ENCODE measurements at regions not wholly inside any gene's neighbourhood (a gene's known extent, or its start where the extent isn't known, plus 50 kb on each side); places are given as distances from the start of the nearest gene placed in this dataset.

DNA sequence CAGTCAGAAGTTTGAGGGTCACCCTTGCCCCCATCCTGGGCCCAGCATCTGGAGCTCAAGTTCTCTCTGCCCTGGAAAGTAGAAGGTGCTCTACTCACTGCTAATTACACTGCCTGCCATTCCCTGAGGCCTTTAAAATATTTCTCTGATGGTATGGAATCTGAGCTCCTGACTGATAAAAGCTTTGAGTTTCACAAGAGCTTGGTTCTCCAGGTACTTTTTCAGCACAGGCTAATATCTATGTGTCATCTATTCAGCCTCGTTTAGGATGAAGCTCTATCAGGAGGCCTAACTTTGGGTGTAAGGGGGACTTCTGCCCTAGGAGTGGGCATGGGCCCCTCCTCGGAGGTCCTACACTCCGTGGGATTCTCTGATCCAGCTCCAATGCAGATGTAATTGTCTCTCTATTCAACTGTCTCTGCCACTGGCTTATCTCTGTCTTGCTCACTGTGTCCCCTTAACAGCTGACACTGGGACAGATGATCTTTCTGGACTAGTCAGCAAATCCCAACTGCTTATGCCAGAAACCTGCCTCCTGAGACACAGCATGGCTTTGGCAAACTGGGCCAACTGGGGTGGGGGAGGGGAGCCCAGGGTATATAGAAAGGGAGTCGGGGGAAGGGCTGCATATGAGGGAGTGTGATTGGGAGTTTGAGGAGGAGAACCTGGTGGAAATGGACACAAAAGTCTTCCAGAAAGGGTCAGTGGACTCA is 104.2 kb upstream of the GADD45A start:
- ChIA-PET SMC1A (ENCODE audit: uncharacterized antibody, unreplicated experiment) (interaction anchor here (1.3 to 1.9 kb wide), 2 partner anchors 10 to 12 kb away, joined by 3 to 8 read pairs; no protein-coding TSS in a partner anchor), CTCF (interaction anchor here (1.1 to 1.8 kb wide), 3 partner anchors 18 to 45 kb away, joined by 3 to 7 read pairs (median 3); no protein-coding TSS in a partner anchor), POLR2A (interaction anchor here (0.6 kb wide), 1 partner anchor 147 kb away, joined by 3 read pairs; no protein-coding TSS in a partner anchor), RAD21 (ENCODE audit: unreplicated experiment) (interaction anchor here (1.0 kb wide), 1 partner anchor 19 kb away, joined by 3 read pairs; no protein-coding TSS in a partner anchor)
- no peak for TF ChIP-seq CBX5 (IDR thresholded peaks at IDR 0.05; ENCODE audit: low read depth)
- no peak for TF ChIP-seq SUZ12 (IDR thresholded peaks at IDR 0.05; ENCODE audit: unreplicated experiment)
- TF ChIP-seq HDGF (IDR thresholded peaks at IDR 0.05): no peak
- TF ChIP-seq, protein P1, sequence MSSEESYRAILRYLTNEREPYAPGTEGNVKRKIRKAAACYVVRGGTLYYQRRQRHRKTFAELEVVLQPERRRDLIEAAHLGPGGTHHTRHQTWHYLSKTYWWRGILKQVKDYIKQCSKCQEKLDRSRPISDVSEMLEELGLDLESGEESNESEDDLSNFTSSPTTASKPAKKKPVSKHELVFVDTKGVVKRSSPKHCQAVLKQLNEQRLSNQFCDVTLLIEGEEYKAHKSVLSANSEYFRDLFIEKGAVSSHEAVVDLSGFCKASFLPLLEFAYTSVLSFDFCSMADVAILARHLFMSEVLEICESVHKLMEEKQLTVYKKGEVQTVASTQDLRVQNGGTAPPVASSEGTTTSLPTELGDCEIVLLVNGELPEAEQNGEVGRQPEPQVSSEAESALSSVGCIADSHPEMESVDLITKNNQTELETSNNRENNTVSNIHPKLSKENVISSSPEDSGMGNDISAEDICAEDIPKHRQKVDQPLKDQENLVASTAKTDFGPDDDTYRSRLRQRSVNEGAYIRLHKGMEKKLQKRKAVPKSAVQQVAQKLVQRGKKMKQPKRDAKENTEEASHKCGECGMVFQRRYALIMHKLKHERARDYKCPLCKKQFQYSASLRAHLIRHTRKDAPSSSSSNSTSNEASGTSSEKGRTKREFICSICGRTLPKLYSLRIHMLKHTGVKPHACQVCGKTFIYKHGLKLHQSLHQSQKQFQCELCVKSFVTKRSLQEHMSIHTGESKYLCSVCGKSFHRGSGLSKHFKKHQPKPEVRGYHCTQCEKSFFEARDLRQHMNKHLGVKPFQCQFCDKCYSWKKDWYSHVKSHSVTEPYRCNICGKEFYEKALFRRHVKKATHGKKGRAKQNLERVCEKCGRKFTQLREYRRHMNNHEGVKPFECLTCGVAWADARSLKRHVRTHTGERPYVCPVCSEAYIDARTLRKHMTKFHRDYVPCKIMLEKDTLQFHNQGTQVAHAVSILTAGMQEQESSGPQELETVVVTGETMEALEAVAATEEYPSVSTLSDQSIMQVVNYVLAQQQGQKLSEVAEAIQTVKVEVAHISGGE (CRISPR knock-in tag; IDR thresholded peaks at IDR 0.05): no peak
- TF ChIP-seq BCL11A (IDR thresholded peaks at IDR 0.05; ENCODE audit: low read depth, low read length): no peak
- no peak for TF ChIP-seq TCF3 (IDR thresholded peaks at IDR 0.05; ENCODE audit: borderline replicate concordance, insufficient read depth, low read depth, low read length)
- TF ChIP-seq, protein P2, sequence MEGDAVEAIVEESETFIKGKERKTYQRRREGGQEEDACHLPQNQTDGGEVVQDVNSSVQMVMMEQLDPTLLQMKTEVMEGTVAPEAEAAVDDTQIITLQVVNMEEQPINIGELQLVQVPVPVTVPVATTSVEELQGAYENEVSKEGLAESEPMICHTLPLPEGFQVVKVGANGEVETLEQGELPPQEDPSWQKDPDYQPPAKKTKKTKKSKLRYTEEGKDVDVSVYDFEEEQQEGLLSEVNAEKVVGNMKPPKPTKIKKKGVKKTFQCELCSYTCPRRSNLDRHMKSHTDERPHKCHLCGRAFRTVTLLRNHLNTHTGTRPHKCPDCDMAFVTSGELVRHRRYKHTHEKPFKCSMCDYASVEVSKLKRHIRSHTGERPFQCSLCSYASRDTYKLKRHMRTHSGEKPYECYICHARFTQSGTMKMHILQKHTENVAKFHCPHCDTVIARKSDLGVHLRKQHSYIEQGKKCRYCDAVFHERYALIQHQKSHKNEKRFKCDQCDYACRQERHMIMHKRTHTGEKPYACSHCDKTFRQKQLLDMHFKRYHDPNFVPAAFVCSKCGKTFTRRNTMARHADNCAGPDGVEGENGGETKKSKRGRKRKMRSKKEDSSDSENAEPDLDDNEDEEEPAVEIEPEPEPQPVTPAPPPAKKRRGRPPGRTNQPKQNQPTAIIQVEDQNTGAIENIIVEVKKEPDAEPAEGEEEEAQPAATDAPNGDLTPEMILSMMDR (IDR thresholded peaks at IDR 0.05 in 2 of 3, conservative IDR thresholded peaks at IDR 0.05 in 1 of 3; ENCODE audit: control insufficient read depth in 2 of 3, extremely low read depth in 1 of 3, insufficient read depth in 1 of 3, low read depth in 3 of 3, low read length in 3 of 3): no peak
- no peak for TF ChIP-seq CREM (IDR thresholded peaks at IDR 0.05; ENCODE audit: low read depth)
- no peak for TF ChIP-seq IRF4 (IDR thresholded peaks at IDR 0.05; ENCODE audit: low read depth, low read length)
- no peak for TF ChIP-seq CHD2 (IDR thresholded peaks at IDR 0.05; ENCODE audit: borderline replicate concordance, low read depth, low read length)
- no peak for TF ChIP-seq TCF12 (IDR thresholded peaks at IDR 0.05; ENCODE audit: low read depth, low read length)
- TF ChIP-seq, protein P3, sequence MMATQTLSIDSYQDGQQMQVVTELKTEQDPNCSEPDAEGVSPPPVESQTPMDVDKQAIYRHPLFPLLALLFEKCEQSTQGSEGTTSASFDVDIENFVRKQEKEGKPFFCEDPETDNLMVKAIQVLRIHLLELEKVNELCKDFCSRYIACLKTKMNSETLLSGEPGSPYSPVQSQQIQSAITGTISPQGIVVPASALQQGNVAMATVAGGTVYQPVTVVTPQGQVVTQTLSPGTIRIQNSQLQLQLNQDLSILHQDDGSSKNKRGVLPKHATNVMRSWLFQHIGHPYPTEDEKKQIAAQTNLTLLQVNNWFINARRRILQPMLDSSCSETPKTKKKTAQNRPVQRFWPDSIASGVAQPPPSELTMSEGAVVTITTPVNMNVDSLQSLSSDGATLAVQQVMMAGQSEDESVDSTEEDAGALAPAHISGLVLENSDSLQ (IDR thresholded peaks at IDR 0.05): no peak
- no peak for TF ChIP-seq POU2F2 (IDR thresholded peaks at IDR 0.05; ENCODE audit: borderline replicate concordance, low read depth, low read length)
- Histone ChIP-seq H3K27ac (ENCODE audit: control insufficient read depth, insufficient read depth) (no peak overlapping the region), H4K20me1 (ENCODE audit: control insufficient read depth, insufficient read depth) (no peaks in the 10 kb centered on the region), H3K4me2 (ENCODE audit: control insufficient read depth, insufficient read depth) (no peak overlapping the region), H3K9ac (ENCODE audit: control insufficient read depth, insufficient read depth, low read length) (no peak overlapping the region), H3K4me1 (ENCODE audit: control insufficient read depth, insufficient read depth, low read length) (no peaks in the 10 kb centered on the region), H3K4me3 (no peak overlapping the region), H3K27me3 (replicated peaks in 1 of 2; ENCODE audit: control insufficient read depth in 2 of 2, insufficient read depth in 2 of 2, low read length in 1 of 2) (no peaks in the 10 kb centered on the region), H3K79me2 (ENCODE audit: control insufficient read depth, insufficient read depth, low read length) (no peaks in the 10 kb centered on the region), H3K9me3 (replicated peaks; ENCODE audit: control insufficient read depth, insufficient read depth, low read length) (no peaks in the 10 kb centered on the region), H3K36me3 (ENCODE audit: control insufficient read depth in 2 of 2, insufficient read depth in 2 of 2, low read length in 1 of 2) (no peaks in the 10 kb centered on the region), H2AFZ (ENCODE audit: control insufficient read depth, low read depth, low read length) (no peak overlapping the region)
- 15% methylated on average over 4 of the region's 4 CpGs for WGBS (ENCODE audit: insufficient coverage, insufficient replicate concordance, low lambda C conversion rate, missing lambda C conversion rate)
- no peak for FAIRE-seq
- BruUV-seq (replicated peaks): no TSS peak
- no peak for DNase-seq (ENCODE audit: low read depth, low spot score)
- in situ Hi-C loops (cut with MboI): no loop called here
- intact Hi-C loops (cut with micrococcal nuclease; ENCODE audit: unreplicated experiment): no loop called here
- ATAC-seq: no peak

Data from GM12878 (cell line).